ENCODE measurements at regions not wholly inside any gene's neighbourhood (a gene's known extent, or its start where the extent isn't known, plus 50 kb on each side); places are given as distances from the start of the nearest gene placed in this dataset.

- H4K91ac ChIP-seq (ENCODE audit: insufficient read length, low read depth, low read length), result no peak overlapping the region
- H2BK15ac ChIP-seq (ENCODE audit: low read depth, low read length), result no peak overlapping the region
- no peaks in the 10 kb centered on the region for H3K27me3 ChIP-seq (ENCODE audit: insufficient read depth, low read length)
- no peak for DNase-seq
- no peak overlapping the region for H4K8ac ChIP-seq (replicated peaks; ENCODE audit: insufficient read length, low read depth, low read length)
- no peak overlapping the region for H3K23ac ChIP-seq (ENCODE audit: insufficient read length, low read depth, low read length)
- H2BK12ac ChIP-seq (ENCODE audit: insufficient read length, low read depth, low read length), result no peak overlapping the region
- H3K9me3 ChIP-seq (ENCODE audit: control insufficient read depth, low read depth, low read length), result no peaks in the 10 kb centered on the region
- H3K14ac ChIP-seq (ENCODE audit: insufficient read depth, low read length), result no peak overlapping the region
- no peak overlapping the region for H3K4ac ChIP-seq (ENCODE audit: low read depth, low read length)
- no peaks in the 10 kb centered on the region for H3K79me2 ChIP-seq (ENCODE audit: insufficient read depth, low read length)
- H3K23me2 ChIP-seq (ENCODE audit: insufficient read length, low read depth, low read length, poor library complexity, severe bottlenecking), result no peaks in the 10 kb centered on the region
- no peak overlapping the region for H2AK5ac ChIP-seq (ENCODE audit: insufficient read length, low read length)
- no peak overlapping the region for H4K5ac ChIP-seq (ENCODE audit: insufficient read length, low read depth, low read length)
- no peak overlapping the region for H3T11ph ChIP-seq (ENCODE audit: low read length)
- H4K20me1 ChIP-seq (ENCODE audit: control insufficient read depth, insufficient read depth, insufficient read length), result no peaks in the 10 kb centered on the region
- no peak overlapping the region for H2BK120ac ChIP-seq (ENCODE audit: low read depth, low read length, poor library complexity, severe bottlenecking)
- Mint-ChIP-seq H3K4me1 (peaks cover 0 to 6% of the 10 kb centered on the region in 2 experiments; a peak in 2 of 4 replicates), H3K4me3 (no peak overlapping the region), H3K9me3 (no peaks in the 10 kb centered on the region; a peak in 1 of 5 replicates), H3K36me3 (ENCODE audit: insufficient read depth in 1 of 3, low read depth in 3 of 3) (no peaks in the 10 kb centered on the region), H3K27ac (no peak overlapping the region), H3K27me3 (ENCODE audit: low read depth) (peaks cover 37% of the 10 kb centered on the region)
- no peaks in the 10 kb centered on the region for H3K4me1 ChIP-seq (ENCODE audit: insufficient read depth, low read length)
- H3K27ac ChIP-seq (ENCODE audit: insufficient read length, low read depth, low read length), result no peak overlapping the region
- H3K9ac ChIP-seq (ENCODE audit: extremely low read depth, insufficient read length, low read length), result no peak overlapping the region
- no peak overlapping the region for H2BK20ac ChIP-seq (ENCODE audit: low read depth, low read length, poor library complexity, severe bottlenecking)
- no peak overlapping the region for H3K56ac ChIP-seq (ENCODE audit: insufficient read length, low read depth, low read length)
- no peaks in the 10 kb centered on the region for H3K79me1 ChIP-seq (ENCODE audit: insufficient read depth, low read depth, low read length, poor library complexity, severe bottlenecking)
- no peak overlapping the region for H2BK5ac ChIP-seq (ENCODE audit: insufficient read length, low read length)
- H3K18ac ChIP-seq (ENCODE audit: insufficient read length, low read depth, low read length), result no peak overlapping the region
- no peak overlapping the region for H3K4me2 ChIP-seq (ENCODE audit: insufficient read depth, insufficient read length, low read length)
- no CpG with 5 or more reads among the region's 12 CpGs for WGBS (ENCODE audit: extremely low coverage, insufficient read length, low lambda C conversion rate)
- TF ChIP-seq CTCF (conservative IDR thresholded peaks at IDR 0.05), result no peak
- H2AFZ ChIP-seq (ENCODE audit: low read length), result no peak overlapping the region
These were observed 136.9 kb downstream of the RBFOX3 start for GRCh38 chr17:79473876-79474440.

Measured in H9 (cell line).